HepG2 (cell line): ENCODE measurements at regions not wholly inside any gene's neighbourhood (a gene's known extent, or its start where the extent isn't known, plus 50 kb on each side); places are given as distances from the start of the nearest gene placed in this dataset.
A peak's percentile ranks its signal among the peaks of the same experiment; 100 is the strongest.

Source experiments
- BORCS8-MEF2B ChIP-seq: sonication (generic); formaldehyde crosslinking; IDR thresholded peaks from 2 replicates; pipeline ENCODE4 v1.8.0; 2022; ENCODE audit warnings: mild to moderate bottlenecking, missing genetic modification reagents
- CCAR2 ChIP-seq: fragments of 200-400 bp; formaldehyde crosslinking; optimal IDR thresholded peaks from 2 replicates; pipeline ENCODE3; 2018; ENCODE audit warnings: low read depth, mild to moderate bottlenecking, low read length, moderate library complexity
- CCDC6 ChIP-seq: sonication (generic); formaldehyde crosslinking; IDR thresholded peaks from 2 replicates; pipeline ENCODE4 v1.8.1; 2022; ENCODE audit warnings: mild to moderate bottlenecking, missing genetic modification reagents, moderate library complexity
- FIP1L1 ChIP-seq: fragments of 200-400 bp; formaldehyde crosslinking; IDR thresholded peaks from 2 replicates; pipeline ENCODE4 v1.6.1; 2018; ENCODE audit warnings: low read depth, mild to moderate bottlenecking, low read length, moderate library complexity, borderline replicate concordance; ENCODE audit not compliant: insufficient read depth
- FOXK1 ChIP-seq: sonication (generic); formaldehyde crosslinking; IDR thresholded peaks from 2 replicates; pipeline ENCODE4 v1.4.0; 2020; ENCODE audit warnings: low read depth, missing genetic modification reagents, borderline replicate concordance
- GATA4 ChIP-seq: sonication (generic); IDR thresholded peaks from 2 replicates; pipeline ENCODE4 v1.6.1; 2016; ENCODE audit warnings: antibody characterized with exemption, low read depth, borderline replicate concordance
- GTF2F1 ChIP-seq: fragments of 150-350 bp; IDR thresholded peaks from 2 replicates; pipeline ENCODE4 v1.6.1; 2014; ENCODE audit warnings: low read length
- ISL2 ChIP-seq: sonication (generic); formaldehyde crosslinking; IDR thresholded peaks from 2 replicates; pipeline ENCODE4 v1.5.0; 2020; ENCODE audit warnings: missing genetic modification reagents
- KLF12 ChIP-seq: sonication (generic); formaldehyde crosslinking; IDR thresholded peaks from 2 replicates; pipeline ENCODE4 v1.4.0; 2020; ENCODE audit warnings: missing genetic modification reagents, borderline replicate concordance
- MEIS2 ChIP-seq: sonication (generic); formaldehyde crosslinking; IDR thresholded peaks from 2 replicates; pipeline ENCODE4 v1.9.0; 2021; ENCODE audit warnings: mild to moderate bottlenecking, missing genetic modification reagents
- MZF1 ChIP-seq: sonication (generic); formaldehyde crosslinking; IDR thresholded peaks from 2 replicates; pipeline ENCODE4 v1.8.1; 2023; ENCODE audit warnings: mild to moderate bottlenecking, missing genetic modification reagents, borderline replicate concordance
- NFE2 ChIP-seq: sonication (generic); formaldehyde crosslinking; IDR thresholded peaks from 2 replicates; pipeline ENCODE4 v1.4.0; 2020; ENCODE audit warnings: missing genetic modification reagents
- ZC3H4 ChIP-seq: sonication (generic); formaldehyde crosslinking; IDR thresholded peaks from 2 replicates; pipeline ENCODE4 v1.4.0; 2020; ENCODE audit warnings: missing genetic modification reagents, borderline replicate concordance
- ZFAT ChIP-seq: sonication (generic); formaldehyde crosslinking; conservative IDR thresholded peaks from 2 replicates; pipeline ENCODE4 v1.8.1; 2023; ENCODE audit warnings: missing genetic modification reagents, inconsistent platforms
- ZNF160 ChIP-seq: sonication (generic); formaldehyde crosslinking; IDR thresholded peaks from 2 replicates; pipeline ENCODE4 v1.8.0; 2022; ENCODE audit warnings: mild to moderate bottlenecking, inconsistent platforms, missing genetic modification reagents
- ZNF232 ChIP-seq: sonication (generic); formaldehyde crosslinking; IDR thresholded peaks from 2 replicates; pipeline ENCODE4 v1.4.0; 2020; ENCODE audit warnings: missing genetic modification reagents, borderline replicate concordance
- ZNF530 ChIP-seq: sonication (generic); formaldehyde crosslinking; IDR thresholded peaks from 2 replicates; pipeline ENCODE4 v1.5.0; 2020; ENCODE audit warnings: low read depth, mild to moderate bottlenecking, missing genetic modification reagents
- ZNF589 ChIP-seq: sonication (generic); formaldehyde crosslinking; conservative IDR thresholded peaks from 2 replicates; pipeline ENCODE4 v1.8.0; 2022; ENCODE audit warnings: mild to moderate bottlenecking, moderate library complexity, missing genetic modification reagents
- ZSCAN25 ChIP-seq: sonication (generic); formaldehyde crosslinking; IDR thresholded peaks from 2 replicates; pipeline ENCODE4 v1.8.0; 2022; ENCODE audit warnings: mild to moderate bottlenecking, missing genetic modification reagents
- TF ChIP-seq, protein P1 (sequence below): sonication (generic); formaldehyde crosslinking; IDR thresholded peaks from 2 replicates; pipeline ENCODE4 v1.9.0; 2021; ENCODE audit warnings: missing genetic modification reagents, borderline replicate concordance
- TF ChIP-seq, protein P2 (sequence below): sonication (generic); formaldehyde crosslinking; IDR thresholded peaks from 2 replicates; pipeline ENCODE4 v1.8.1; 2023; ENCODE audit warnings: missing genetic modification reagents, mild to moderate bottlenecking, borderline replicate concordance
- TF ChIP-seq, protein P3 (sequence below): IDR thresholded peaks from 2 replicates; pipeline ENCODE4 v1.6.1; 2018; ENCODE audit warnings: missing genetic modification reagents, mild to moderate bottlenecking, missing compliant biosample characterization
- TF ChIP-seq, protein P4 (sequence below): fragments of 450-650 bp; IDR thresholded peaks from 2 replicates; pipeline ENCODE4 v1.6.1; 2017; ENCODE audit warnings: mild to moderate bottlenecking
- TF ChIP-seq, protein P5 (sequence below): sonication (generic); formaldehyde crosslinking; IDR thresholded peaks from 2 replicates; pipeline ENCODE4 v1.4.0; 2020; ENCODE audit warnings: missing genetic modification reagents

DNA sequence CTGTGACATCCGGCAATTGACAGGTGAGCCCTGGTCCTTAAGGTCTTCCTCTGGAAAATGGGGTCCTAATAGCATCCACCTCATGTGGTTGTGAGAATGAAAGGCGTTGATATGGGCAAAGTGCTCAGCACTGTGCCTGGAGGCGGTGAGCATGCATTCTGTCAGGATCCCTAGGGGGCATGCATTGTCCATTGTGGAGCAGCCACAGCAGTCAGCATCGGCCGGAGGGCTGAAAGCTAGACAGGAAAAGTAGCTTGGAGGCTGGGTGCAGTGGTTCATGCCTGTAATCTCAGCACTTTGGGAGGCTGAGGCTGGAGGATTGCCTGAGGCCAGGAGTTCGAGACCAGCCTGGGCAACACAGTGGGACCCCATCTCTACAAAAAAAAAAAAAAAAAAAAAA lies 122.2 kb downstream of the LHX2 start (continued):
- TF ChIP-seq, protein P1, sequence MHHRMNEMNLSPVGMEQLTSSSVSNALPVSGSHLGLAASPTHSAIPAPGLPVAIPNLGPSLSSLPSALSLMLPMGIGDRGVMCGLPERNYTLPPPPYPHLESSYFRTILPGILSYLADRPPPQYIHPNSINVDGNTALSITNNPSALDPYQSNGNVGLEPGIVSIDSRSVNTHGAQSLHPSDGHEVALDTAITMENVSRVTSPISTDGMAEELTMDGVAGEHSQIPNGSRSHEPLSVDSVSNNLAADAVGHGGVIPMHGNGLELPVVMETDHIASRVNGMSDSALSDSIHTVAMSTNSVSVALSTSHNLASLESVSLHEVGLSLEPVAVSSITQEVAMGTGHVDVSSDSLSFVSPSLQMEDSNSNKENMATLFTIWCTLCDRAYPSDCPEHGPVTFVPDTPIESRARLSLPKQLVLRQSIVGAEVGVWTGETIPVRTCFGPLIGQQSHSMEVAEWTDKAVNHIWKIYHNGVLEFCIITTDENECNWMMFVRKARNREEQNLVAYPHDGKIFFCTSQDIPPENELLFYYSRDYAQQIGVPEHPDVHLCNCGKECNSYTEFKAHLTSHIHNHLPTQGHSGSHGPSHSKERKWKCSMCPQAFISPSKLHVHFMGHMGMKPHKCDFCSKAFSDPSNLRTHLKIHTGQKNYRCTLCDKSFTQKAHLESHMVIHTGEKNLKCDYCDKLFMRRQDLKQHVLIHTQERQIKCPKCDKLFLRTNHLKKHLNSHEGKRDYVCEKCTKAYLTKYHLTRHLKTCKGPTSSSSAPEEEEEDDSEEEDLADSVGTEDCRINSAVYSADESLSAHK: no peak
- TF ChIP-seq ZNF530: no peak
- TF ChIP-seq MEIS2 (CRISPR knock-in tag): no peak
- TF ChIP-seq MZF1: no peak
- no peak for TF ChIP-seq ZNF160 (CRISPR knock-in tag)
- TF ChIP-seq ZFAT: no peak
- no peak for TF ChIP-seq BORCS8-MEF2B
- TF ChIP-seq CCDC6 (CRISPR knock-in tag): no peak
- TF ChIP-seq ISL2 (CRISPR knock-in tag): no peak
- no peak for TF ChIP-seq KLF12
- no peak for TF ChIP-seq GTF2F1
- TF ChIP-seq ZNF589 (CRISPR knock-in tag): no peak
- no peak for TF ChIP-seq NFE2 (CRISPR knock-in tag)
- TF ChIP-seq ZSCAN25 (CRISPR knock-in tag): no peak
- TF ChIP-seq, protein P2, sequence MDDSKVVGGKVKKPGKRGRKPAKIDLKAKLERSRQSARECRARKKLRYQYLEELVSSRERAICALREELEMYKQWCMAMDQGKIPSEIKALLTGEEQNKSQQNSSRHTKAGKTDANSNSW: no peak
- no peak for TF ChIP-seq ZNF232 (CRISPR knock-in tag)
- TF ChIP-seq CCAR2: no peak
- TF ChIP-seq ZC3H4: no peak
- TF ChIP-seq, protein P3, sequence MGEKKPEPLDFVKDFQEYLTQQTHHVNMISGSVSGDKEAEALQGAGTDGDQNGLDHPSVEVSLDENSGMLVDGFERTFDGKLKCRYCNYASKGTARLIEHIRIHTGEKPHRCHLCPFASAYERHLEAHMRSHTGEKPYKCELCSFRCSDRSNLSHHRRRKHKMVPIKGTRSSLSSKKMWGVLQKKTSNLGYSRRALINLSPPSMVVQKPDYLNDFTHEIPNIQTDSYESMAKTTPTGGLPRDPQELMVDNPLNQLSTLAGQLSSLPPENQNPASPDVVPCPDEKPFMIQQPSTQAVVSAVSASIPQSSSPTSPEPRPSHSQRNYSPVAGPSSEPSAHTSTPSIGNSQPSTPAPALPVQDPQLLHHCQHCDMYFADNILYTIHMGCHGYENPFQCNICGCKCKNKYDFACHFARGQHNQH: no peak
- TF ChIP-seq, protein P4, sequence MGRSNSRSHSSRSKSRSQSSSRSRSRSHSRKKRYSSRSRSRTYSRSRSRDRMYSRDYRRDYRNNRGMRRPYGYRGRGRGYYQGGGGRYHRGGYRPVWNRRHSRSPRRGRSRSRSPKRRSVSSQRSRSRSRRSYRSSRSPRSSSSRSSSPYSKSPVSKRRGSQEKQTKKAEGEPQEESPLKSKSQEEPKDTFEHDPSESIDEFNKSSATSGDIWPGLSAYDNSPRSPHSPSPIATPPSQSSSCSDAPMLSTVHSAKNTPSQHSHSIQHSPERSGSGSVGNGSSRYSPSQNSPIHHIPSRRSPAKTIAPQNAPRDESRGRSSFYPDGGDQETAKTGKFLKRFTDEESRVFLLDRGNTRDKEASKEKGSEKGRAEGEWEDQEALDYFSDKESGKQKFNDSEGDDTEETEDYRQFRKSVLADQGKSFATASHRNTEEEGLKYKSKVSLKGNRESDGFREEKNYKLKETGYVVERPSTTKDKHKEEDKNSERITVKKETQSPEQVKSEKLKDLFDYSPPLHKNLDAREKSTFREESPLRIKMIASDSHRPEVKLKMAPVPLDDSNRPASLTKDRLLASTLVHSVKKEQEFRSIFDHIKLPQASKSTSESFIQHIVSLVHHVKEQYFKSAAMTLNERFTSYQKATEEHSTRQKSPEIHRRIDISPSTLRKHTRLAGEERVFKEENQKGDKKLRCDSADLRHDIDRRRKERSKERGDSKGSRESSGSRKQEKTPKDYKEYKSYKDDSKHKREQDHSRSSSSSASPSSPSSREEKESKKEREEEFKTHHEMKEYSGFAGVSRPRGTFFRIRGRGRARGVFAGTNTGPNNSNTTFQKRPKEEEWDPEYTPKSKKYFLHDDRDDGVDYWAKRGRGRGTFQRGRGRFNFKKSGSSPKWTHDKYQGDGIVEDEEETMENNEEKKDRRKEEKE: no peak
- TF ChIP-seq GATA4: no peak
- TF ChIP-seq, protein P5, sequence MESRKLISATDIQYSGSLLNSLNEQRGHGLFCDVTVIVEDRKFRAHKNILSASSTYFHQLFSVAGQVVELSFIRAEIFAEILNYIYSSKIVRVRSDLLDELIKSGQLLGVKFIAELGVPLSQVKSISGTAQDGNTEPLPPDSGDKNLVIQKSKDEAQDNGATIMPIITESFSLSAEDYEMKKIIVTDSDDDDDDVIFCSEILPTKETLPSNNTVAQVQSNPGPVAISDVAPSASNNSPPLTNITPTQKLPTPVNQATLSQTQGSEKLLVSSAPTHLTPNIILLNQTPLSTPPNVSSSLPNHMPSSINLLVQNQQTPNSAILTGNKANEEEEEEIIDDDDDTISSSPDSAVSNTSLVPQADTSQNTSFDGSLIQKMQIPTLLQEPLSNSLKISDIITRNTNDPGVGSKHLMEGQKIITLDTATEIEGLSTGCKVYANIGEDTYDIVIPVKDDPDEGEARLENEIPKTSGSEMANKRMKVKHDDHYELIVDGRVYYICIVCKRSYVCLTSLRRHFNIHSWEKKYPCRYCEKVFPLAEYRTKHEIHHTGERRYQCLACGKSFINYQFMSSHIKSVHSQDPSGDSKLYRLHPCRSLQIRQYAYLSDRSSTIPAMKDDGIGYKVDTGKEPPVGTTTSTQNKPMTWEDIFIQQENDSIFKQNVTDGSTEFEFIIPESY (CRISPR knock-in tag): peak; percentile 43; the same call in 1 of the 2 replicates
- 0 out of 2 replicates have a peak, but pooled peaks have one; percentile 25 for TF ChIP-seq FOXK1 (CRISPR knock-in tag)
- TF ChIP-seq FIP1L1: no peak
